22Rv1 (cell line): ENCODE measurements at regions not wholly inside any gene's neighbourhood (a gene's known extent, or its start where the extent isn't known, plus 50 kb on each side); places are given as distances from the start of the nearest gene placed in this dataset.
"Not testable (repeated sequence)": the region's sequence is repeated elsewhere in the genome, so short reads cannot be mapped to it uniquely, and the experiment has no call there.

Experiments used
- H3K27ac ChIP-seq: fragments of 450-650 bp; 2 replicates; pipeline ENCODE4 v1.5.1; 2017
- CTCF ChIP-seq: fragments of 450-650 bp; IDR thresholded peaks from 2 replicates; pipeline ENCODE4 v1.5.1; 2017; ENCODE audit warnings: mild to moderate bottlenecking
- ZFX ChIP-seq: fragments of 450-650 bp; IDR thresholded peaks from 2 replicates; pipeline ENCODE4 v1.6.1; 2017; ENCODE audit warnings: antibody characterized with exemption, borderline replicate concordance

GRCh38 chr5:85428426-85428934 lies 1043.8 kb upstream of the EDIL3 start:
- TF ChIP-seq CTCF (no peak), ZFX (no peak)
- H3K27ac ChIP-seq = no peak overlapping the region

- not testable (repeated sequence) for H3K27ac ChIP-seq
Observed at GRCh38 chr5:85431726-85432125, 1047.0 kb upstream of the EDIL3 start.

GRCh38 chr5:85441156-85441555 lies 1056.5 kb upstream of the EDIL3 start:
- TF ChIP-seq CTCF (no peak), ZFX (no peak)
- no peak overlapping the region for H3K27ac ChIP-seq

GRCh38 chr5:85441853-85442252 lies 1057.2 kb upstream of the EDIL3 start:
- TF ChIP-seq CTCF = no peak
- no peak for TF ChIP-seq ZFX
- no peak overlapping the region for H3K27ac ChIP-seq

GRCh38 chr5:85452322-85453025 lies 1067.8 kb upstream of the EDIL3 start:
- no peak overlapping the region for H3K27ac ChIP-seq
- no peak for TF ChIP-seq ZFX
- TF ChIP-seq CTCF = no peak

- TF ChIP-seq ZFX (no peak), CTCF (no peak)
- H3K27ac ChIP-seq = no peak overlapping the region
Observed at GRCh38 chr5:85453026-85453349, 1068.3 kb upstream of the EDIL3 start.

- no peak overlapping the region for H3K27ac ChIP-seq
- TF ChIP-seq ZFX (no peak), CTCF (no peak)
Observed at GRCh38 chr5:85458319-85458718, 1073.6 kb upstream of the EDIL3 start.

- H3K27ac ChIP-seq = no peak overlapping the region
- TF ChIP-seq CTCF (no peak), ZFX (no peak)
Observed at GRCh38 chr5:85462957-85463356, 1078.3 kb upstream of the EDIL3 start.
